OCI-M2 (cell line): ENCODE measurements at regions not wholly inside any gene's neighbourhood (a gene's known extent, or its start where the extent isn't known, plus 50 kb on each side); places are given as distances from the start of the nearest gene placed in this dataset.
"Not testable (repeated sequence)": the region's sequence is repeated elsewhere in the genome, so short reads cannot be mapped to it uniquely, and the experiment has no call there.

ENCODE experiments used
- DNase-seq: peaks from one replicate; lab custom pipeline; 2025; ENCODE audit not compliant: unreplicated experiment; lab: John Stamatoyannopoulos, UW

- DNase-seq = no peak
Measured at GRCh38 chr7:113610572-113610971, 308.2 kb downstream of the PPP1R3A start.

GRCh38 chr7:113608782-113609181, 310.0 kb downstream of the PPP1R3A start:
- DNase-seq = no peak

GRCh38 chr7:113606325-113606724, 312.5 kb downstream of the PPP1R3A start:
- DNase-seq = no peak

GRCh38 chr7:113600428-113600827, 318.4 kb downstream of the PPP1R3A start:
- not testable (repeated sequence) for DNase-seq

DNA sequence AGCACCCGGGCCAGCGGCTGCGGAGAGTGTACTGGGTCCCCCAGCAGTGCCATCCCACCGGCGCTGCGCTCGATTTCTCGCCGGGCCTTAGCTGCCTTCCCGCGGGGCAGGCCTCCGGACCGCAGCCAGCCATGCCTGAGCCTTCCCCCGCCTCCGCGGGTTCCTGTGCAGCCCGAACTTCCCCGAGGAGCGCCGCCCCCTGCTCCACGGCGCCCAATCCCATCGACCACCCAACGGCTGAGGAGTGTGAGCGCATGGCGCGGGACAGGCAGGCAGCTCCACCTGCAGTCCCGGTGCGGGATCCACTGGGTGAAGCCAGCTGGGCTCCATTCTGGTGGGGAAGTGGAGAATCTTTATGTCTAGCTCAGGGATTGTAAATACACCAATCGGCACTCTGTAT, 325.4 kb downstream of the PPP1R3A start:
- DNase-seq = not testable (repeated sequence)

DNA sequence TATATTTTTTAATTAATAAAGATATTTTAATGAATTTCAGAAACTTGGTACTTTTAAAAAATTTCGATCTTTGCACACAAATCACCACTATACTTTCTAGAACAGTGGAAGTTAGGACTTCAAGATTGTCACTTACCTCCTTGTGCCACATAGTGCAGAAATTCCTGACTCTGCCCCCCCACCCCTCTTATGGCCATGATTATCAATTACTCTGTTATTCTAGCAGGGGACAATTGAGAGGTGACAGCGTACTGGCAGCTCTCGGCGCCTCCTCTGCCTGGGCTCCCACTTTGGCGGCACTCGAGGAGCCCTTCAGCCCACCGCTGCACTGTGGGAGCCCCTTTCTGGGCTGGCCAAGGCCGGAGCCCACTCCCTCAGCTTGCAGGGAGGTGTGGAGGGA, 325.9 kb downstream of the PPP1R3A start:
- DNase-seq = not testable (repeated sequence)

GRCh38 chr7:113582471-113582870, 336.3 kb downstream of the PPP1R3A start:
- no peak for DNase-seq

DNA sequence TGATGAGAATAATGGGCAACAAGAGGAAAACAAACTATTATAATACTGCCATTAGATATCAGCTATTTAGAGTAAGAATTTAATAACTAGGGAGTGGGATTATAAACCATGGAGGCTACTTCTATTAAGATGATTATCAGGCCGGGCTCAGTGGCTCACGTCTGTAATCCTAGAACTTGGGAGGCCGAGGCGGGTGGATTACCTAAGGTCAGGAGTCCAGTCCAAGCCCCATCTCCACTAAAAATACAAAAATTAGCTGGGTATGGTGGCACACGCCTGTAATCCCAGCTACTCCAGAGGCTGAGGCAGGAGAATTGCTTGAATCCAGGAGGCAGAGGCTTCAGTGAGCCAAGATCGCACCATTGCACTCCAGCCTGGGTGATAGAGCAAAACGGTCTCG, 355.6 kb downstream of the PPP1R3A start:
- DNase-seq = not testable (repeated sequence)

- DNase-seq = no peak
Measured at GRCh38 chr7:113562801-113563200, 356.0 kb downstream of the PPP1R3A start.

GRCh38 chr7:113562242-113562641, 356.6 kb downstream of the PPP1R3A start:
- DNase-seq = no peak

DNA sequence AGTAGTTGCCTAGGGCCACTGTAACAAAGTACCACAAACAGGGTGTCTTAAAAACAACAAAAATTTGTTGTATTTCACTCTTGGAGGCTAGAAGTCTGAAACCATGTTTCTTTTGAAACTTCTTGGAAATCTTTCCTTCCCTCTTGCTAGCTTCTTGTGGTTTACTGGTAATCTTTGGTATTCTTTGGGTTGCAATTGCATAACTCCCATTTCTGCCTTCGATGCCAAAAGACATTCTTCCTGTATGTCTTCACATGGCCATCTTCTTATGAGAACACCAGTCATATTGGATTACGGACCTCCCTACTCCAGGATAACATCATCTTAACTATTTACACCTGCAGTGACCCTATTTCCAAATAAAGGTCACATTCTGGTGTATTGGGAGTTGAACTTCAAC, 357.4 kb downstream of the PPP1R3A start:
- no peak for DNase-seq

GRCh38 chr7:113550966-113551365, 367.8 kb downstream of the PPP1R3A start:
- no peak for DNase-seq

DNA sequence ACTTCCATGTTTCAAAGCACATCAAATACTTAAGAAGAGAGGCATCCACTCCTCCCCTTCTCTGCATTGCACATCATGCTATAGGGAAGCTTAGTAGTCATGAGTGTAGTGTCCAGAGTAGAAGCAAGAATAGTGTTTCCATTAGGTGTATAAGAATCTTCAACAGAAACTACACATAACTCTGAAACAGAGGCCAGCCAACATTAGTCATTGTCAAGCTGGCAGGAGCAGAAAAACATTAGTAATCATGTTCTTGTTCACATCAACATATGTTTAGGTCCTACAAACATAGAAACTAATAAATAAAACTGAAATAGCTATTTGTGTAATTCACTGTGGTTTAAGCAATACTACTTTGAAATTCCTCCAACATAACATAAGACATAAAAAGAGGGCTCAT, 370.2 kb downstream of the PPP1R3A start:
- no peak for DNase-seq

- DNase-seq = no peak
Measured at GRCh38 chr7:113548137-113548536, 370.7 kb downstream of the PPP1R3A start.

DNA sequence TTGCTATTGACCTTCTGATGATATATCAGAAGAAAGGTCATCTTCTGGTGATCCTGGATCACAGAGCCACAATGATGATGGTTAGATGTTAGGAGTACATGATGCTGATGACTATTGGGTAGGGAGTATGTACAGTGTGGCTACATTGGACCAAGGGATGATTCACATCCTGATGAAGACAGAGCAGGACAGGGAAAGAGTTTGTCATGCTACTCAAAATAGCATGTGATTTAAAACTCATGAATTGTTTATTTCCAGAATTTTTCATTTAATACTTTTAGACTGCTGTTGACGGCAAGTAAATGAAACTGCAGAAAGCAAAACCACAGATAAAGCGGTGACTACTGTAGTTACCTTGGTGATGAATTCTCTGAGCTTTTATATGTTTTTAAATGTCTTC, 397.3 kb downstream of the PPP1R3A start:
- no peak for DNase-seq

GRCh38 chr7:113519472-113519871, 399.3 kb downstream of the PPP1R3A start:
- DNase-seq = no peak

GRCh38 chr7:113504691-113505090, 386.3 kb upstream of the SMIM30 start:
- DNase-seq = no peak

DNA sequence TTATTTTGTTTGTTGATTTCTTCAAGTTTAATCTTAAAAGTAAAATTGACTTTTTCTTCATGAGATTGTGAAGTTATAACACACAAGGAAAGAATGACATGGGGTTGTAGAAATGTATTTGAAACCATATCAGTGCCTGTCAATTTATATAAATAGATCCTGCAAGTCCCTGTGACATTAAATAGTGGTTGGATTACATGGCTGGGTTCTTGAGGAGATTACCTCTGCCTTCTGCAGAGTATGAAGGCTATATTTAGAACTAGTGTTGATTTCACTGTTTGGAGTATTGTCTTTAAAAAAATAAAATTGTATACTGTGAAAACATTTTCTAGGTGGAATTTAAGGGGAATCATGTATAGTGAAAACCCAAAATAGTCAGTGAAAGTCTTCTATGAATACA, 385.8 kb upstream of the SMIM30 start:
- DNase-seq = no peak

DNA sequence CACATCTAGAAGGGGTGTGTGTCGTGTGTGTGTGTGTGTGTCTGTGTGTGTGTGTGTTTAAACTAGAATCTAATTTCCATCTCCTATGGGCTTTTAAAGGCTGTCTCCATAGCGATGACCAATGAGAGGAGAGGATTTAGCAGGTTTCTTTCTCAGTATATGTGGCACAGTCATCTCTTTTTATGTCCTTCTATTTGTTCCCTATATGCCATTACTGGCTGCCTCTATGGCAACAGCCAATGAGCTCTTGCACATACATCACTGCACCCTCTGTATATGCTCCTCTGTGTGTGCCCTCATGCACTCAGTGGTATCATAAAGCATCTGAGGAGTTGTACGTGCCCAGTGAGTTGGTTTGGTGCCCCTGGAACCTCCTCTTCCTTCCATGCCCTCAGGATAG, 378.2 kb upstream of the SMIM30 start:
- DNase-seq = not testable (repeated sequence)

DNA sequence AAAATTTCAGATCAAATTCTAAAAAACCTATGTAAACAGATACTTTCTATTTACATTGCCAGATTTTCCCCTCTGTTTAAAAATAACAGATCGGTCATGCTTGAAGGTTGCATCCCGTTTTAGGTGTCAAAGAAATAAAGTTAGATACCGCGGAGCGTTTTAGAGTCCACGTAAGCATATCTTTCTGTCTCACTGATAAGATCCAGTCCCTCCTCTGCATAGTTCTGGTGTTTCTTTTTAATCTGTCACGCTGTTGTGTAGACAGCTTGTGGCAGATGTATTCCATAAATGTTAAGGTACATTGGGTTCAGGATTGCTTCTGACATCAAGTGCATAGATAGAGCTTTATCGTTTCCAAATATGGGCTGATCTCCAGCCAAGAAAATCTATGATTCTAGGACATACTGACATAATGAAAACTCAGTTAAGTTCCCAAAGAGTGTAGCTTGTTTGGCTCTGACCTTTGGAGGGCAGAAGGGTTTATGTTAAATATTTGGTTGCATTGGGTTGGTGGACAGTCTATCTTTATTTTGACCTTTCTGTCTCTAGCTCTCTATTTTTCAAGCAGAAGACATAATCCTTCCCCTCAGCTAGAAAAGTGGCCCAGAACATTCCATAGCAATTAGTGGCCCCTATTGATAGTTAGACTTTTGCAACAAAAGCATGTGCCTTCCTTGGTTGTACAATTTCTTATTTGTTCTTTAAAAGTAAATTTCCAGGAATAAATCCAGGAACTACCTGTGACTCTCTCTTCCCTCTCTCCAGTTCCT, 376.6 kb upstream of the SMIM30 start:
- not testable (repeated sequence) for DNase-seq

- DNase-seq = no peak
Measured at GRCh38 chr7:113491305-113491704, 373.0 kb upstream of the SMIM30 start.

DNA sequence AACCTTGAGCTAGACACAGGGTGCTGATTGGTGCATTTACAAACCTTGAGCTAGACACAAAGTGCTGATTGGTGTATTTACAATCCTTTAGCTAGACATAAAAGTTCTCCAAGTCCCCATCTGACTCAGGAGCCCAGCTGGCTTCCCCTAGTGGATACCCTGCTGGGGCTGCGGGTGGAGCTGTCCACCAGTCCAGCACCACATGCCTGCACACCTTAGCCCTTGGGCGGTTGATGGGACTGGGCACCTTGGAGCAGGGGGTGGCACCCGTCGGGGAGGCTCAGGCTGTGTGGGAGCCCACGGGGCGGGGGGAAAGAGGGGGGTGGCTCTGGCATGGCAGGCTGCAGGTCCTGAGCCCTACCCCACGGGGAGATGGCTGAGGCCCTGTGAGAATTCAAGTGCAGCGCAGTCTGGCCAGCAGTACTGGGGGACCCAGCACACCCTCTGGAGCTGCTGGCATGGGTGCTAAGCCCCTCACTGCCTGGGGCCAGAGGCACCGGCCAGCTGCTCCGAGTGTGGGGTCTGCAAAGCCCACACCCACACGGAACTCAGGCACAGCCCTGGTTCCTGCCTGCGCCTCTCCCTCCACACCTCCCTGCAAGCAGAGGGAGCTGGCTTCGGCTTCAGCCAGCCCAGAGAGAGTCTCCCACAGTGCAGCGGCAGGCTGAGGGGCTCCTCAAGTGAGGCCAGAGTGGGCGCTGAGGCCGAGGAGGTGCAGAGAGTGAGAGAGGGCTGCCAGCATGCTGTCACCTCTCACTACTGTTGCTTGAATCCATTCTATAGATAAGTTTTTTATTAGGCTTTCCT, 369.8 kb upstream of the SMIM30 start:
- no peak for DNase-seq
